GM21529 (cell line): ENCODE measurements at regions not wholly inside any gene's neighbourhood (a gene's known extent, or its start where the extent isn't known, plus 50 kb on each side); places are given as distances from the start of the nearest gene placed in this dataset.
A peak's percentile ranks its signal among the peaks of the same experiment; 100 is the strongest.
"Not testable (repeated sequence)": the region's sequence is repeated elsewhere in the genome, so short reads cannot be mapped to it uniquely, and the experiment has no call there.

Experiments
- ATAC-seq: cut with Tn5 transposase; IDR thresholded peaks from one replicate; pipeline ENCODE4 v1.9.1; 2021; ENCODE audit not compliant: unreplicated experiment

DNA sequence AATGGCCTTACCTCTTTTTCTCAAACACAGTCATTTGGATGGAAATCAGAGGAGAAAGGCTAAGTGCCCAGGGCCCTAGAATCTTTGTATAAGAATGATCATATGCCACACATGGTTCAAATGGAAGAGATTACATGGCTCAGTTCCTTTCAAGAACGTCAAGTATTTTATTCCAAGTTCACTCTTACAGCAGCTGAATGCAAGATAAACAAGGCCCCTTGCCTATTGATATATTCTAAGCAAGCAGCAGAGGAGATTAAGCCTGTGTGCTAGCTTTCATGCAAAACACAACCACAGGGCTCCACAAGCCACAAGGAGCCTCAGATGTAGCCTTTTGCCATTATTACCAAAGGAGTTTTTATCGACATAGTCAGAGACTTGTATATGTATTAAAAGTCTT lies 55.3 kb upstream of the SLCO6A1 start:
- no peak for ATAC-seq

DNA sequence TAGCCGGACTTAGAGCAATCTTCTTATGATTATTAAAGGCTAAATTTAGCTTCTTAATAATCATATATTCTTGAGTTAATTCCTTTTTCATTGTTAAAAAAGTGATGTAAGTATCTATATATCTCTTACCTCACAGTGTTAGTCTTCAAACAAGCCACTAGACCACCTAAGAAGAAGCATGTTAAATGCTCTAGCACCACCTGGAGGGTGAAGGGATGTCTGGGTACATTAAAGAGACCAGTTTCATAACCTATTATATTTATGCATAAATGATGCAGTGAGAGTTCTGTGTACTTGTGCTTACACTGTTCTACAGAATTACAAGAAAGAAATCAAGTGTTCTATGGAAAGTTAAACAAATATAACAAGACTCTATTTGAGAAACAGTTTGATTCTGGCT lies 55.9 kb upstream of the SLCO6A1 start:
- ATAC-seq = no peak

DNA sequence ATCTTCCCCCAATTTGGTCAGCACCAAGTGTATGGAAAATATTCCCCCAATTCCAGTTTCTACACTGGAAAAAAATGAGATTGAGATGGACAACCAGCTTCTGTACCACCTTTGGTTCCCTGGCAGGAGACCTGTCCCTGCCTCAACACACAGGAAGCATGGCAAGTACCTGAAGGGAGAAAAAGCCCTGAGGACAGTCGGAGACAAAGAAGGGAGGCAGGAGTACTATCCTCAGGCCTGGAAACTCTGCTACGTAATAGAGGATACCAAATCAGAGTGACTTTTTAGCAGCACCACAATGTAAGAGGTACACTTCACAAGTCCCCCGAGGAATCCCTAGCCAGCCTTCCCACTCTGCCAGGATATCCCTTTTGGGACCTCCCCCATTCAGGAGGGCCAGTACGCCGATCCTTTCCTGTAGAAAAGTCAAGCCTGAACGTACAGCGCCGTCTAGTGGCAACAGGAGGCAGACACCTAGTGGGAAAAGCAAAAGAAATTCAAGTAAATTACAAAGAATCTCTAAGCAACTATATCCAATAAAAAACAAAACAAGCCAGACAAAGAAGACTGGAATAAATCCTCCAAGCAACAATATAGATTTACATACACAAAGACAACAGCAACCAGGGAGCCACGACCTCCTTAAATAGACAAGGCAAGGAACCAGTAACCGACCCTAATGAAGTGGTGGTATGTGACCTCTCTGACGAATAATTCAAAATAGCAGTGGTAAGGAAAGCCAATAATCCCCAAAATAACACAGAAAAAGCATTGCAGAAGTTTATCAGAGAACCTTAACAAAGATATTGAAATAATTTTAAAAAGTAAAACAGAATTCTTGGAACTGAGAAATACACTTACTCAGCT lies 63.3 kb upstream of the SLCO6A1 start:
- peak; percentile 85 for ATAC-seq

DNA sequence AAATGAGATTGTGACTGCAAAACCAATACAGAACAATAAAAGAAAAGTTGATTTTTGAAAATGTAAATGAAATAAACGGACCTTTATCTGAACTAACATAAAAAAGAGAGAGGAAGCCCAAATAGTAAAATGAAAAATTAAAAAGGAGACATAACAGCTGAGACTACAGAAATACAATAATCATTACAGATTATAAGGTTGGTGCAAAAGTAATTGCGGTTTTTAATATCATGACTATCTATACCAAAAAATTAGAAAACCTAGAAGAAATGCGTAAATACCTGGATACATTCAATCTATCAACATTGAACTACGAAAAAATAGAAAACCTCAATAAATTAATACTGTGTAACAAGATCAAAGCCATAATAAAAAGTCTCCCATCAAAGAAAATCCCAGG lies 71.9 kb upstream of the SLCO6A1 start:
- ATAC-seq = no peak

DNA sequence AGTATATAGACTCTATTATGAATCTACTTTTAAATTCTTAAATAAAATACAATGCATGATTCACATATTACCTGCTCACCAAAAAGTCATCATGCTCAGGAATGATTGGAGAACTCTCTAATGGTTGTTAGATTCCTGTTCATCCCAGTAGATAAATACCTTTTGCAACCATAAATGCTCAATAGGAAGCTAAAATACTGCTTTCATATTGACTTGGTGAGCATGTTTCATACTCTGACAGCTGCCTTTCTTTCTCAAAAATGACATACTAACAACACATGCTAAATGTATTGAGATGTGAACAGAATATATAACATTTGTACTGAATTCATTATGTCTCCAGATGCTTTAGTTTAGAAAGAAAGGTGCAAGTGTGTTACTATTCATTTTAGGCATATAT lies 79.6 kb upstream of the SLCO6A1 start:
- ATAC-seq = no peak

DNA sequence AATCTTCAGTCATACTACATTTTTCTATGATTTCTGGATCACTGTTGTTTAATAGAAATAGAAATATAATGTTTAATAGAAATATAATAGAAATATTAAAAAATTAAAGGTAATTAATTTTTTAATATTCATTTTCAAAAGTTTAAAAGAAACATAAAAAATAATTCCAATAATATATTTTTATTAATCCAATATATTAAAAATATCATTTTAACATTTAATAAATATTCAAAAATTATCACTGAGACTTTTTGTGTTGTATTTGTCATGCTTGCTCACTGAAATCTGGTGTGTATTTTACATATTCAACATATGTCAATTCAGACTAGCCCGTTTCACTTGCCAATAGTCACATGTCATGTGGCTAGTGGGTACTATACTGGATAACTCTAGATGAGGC lies 80.6 kb upstream of the SLCO6A1 start:
- no peak for ATAC-seq

DNA sequence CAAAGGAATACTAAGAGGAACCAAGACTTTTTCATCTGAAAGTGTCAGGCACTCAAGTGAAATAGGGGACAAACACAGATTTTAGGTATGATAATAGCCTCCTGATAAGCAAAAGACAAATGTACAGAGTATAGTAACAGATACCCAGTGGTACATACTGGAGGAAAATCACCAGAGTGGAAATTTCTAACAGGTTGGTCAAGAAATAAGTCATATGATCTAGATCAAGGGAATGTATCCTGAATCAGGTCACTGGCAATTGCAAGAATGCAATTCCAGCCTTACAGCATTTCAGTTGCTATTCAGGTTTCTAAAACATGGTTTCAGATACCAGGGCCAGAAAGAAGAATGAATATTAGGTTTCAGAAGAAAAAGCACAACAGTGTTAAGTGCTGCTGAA lies 82.2 kb upstream of the SLCO6A1 start:
- no peak for ATAC-seq

DNA sequence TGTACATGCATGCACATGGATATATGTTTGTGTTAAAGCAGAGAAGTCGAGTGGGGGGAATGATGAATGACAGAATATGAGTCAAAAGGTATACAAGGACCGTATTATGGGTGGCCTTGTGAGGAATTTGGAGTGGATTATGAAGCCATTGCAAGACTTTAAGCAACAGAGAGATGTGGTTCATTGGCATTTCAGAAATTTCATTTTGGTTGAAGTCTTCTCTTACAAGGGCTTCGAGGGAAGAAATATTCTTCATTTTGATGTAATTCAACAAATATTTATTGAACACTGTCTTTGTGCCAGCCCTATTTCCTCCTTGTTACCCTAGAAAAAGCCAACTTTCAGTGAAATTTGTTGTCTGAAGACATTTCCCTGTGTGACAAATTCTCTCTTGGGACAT lies 83.9 kb upstream of the SLCO6A1 start:
- no peak for ATAC-seq

DNA sequence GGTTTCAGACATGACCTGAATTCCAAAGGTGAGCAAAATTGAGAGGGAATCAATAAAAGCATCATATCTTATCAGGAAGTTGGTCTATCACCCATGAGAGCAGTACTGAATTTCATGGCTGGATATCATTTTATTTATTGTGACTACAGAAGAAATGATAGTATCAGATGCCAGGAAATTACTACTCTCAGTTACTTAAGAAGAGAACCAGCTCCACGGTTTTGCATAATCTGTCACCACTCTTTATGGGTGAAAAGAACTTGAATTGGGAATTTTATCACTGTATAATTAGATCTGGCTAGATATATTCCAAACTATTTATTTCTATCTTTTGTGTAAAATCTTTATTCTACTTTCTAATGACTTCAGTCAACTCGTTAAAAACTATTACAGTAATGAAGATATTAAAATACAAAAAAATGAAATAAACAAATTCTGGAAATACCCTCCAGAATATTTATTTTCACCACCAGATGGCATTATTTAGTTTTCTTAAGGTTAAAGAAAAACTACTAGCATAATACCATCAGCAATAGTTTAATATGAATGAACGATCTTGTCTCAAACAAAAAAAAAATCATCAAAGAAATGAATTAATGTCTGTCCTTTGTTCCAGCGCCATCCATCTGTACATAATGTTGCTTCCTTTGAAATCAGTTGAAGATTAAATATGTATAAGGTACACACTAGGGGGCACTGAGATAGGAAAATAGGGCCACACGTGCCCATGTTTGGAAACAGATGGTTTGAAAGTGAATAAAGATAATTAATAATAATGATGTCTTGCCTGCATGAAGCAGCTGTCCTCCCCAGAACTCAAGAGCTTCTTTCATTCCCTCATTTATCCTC lies 84.7 kb upstream of the SLCO6A1 start:
- ATAC-seq = no peak

DNA sequence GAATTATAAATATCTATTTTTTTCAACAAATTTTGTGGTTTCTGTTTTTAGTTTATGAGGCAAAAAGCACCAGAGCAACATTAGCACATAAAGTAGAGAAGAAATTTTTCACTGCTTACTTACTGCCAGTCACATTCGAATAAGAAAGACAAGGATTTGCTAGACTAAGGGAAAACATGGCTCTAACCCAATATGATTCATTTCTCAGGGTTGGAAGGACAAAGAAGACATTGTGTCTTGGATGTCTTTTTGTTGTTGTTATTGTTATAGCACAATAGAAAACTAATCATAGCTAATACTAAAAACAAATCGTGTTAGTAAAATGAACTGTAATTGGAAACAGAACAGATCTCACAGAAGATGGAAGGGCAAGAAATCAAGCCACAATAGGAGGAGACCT lies 90.9 kb upstream of the SLCO6A1 start:
- ATAC-seq = no peak

DNA sequence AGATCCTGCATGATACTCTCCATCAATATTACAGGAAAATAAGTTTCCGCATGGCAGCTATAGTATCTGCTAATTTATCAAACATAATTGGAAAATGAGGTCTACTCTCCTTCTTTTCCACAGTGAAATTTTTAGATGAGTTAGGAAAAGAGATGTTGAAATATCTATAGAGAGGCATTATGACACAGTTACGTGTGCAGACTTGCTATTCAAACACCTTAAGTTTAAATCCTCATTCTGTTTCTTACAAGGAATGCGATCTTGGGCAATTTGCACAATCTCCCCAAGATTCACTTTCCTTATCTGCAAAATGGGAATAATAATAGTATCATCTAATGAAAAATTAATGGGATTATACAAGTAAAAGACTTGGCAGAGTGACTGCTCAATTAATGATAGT lies 91.7 kb upstream of the SLCO6A1 start:
- ATAC-seq = no peak

DNA sequence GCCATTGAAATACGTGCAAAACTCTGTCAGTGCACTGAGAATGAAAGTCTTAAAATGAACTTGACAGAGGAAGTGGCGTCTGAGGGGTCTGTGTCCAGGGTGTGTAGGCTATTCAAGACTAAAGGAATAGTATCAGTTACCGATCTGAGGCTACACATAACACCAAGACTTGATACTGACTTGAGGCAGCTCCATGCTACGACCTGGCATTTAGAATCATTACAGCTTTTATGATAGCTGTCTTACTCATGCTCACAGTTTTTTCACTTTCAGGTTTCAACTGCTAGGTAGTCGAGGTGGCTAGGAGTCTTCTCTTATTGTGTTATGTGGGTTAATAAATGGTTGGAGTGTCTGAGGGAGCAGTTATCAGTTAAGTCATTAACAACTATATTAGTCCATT lies 92.8 kb upstream of the SLCO6A1 start:
- ATAC-seq = peak; percentile 73

DNA sequence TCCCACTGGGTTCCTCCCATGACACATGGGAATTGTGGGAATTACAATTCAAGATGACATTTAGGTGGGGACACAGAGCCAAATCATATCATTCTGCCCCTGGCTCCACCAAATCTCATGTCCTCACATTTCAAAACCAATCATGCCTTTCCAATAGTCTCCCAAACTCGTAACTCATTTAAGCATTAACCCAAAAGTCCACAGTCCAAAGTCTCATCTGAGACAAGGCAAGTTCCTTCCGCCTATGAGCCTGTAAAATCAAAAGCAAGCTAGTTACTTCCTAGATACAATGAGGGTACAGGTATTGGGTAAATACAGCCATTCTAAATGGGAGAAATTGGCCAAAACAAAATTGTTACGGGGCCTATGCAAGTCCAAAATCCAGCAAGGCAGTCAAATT lies 93.8 kb upstream of the SLCO6A1 start:
- ATAC-seq = not testable (repeated sequence)

DNA sequence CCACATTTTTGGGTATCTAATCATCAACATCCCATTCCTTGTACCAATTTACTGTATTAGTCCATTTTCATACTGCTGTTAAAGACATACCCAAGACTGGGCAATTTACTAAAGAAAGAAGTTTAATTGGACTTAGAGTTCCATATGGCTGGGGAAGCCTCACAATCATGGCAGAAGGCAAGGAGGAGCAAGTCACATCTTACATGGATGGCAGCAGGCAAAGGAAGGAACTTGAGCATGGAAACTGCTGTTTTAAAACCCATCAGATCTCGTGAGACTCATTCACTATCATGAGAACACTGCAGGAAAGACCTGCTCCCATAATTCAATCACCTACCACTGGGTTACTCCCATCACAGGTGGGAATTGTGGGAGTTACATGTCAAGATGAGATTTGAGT lies 95.4 kb upstream of the SLCO6A1 start:
- no peak for ATAC-seq

DNA sequence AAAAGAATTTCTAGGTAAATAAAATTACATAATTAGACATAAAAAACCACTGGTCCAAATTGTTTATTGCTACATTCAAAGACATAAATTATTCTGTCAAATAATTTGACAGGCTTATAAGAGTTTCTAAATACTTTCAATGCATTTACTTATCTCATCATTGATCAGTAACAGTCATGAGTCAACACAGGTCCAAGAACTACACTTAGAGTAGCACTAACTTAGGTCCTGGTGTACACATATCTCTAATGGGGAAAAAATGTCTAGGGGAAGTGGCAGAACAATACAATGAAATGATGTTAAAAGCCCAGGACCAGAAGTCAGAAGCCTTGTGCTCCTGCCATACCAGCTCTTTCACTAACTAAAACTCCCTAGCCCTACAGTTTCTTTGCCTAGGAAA lies 96.5 kb upstream of the SLCO6A1 start:
- ATAC-seq = no peak

DNA sequence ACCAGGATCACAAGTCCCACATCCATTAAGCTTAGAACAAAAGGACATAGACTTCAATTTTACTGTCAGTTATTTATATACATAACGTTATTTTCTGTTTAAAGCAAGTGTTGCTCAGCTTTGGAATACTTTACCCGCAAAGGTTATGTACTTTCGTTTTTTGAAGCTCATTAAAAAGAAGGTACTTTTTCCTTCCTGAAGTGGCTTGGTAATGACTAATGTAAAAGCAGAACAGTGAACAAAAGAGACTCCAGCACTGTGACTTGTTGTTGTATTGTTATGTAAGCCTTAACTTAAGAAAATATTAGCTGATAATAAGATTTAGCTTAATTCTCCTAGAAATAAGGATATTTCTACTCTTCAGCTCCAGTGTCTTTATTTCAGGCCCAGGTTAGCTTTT lies 97.3 kb upstream of the SLCO6A1 start:
- ATAC-seq = no peak

DNA sequence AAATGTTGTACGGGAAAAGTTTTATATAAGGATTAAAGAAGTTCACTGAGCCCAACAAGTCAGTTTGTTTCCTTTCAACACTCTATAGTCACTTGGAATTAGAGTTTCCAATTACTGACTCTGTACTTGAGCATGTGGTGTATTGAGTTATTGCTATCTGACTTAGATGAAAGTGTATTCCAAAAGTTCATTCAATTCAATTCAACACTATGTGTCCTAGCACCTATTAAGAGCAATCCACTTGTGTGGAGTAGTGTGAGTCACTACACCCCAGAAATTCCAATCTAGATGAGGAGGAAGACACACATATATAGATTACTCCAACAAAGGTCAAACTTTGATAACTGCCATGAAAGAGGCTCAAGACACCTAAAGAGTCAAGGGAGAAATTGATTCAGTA lies 98.2 kb upstream of the SLCO6A1 start:
- no peak for ATAC-seq

DNA sequence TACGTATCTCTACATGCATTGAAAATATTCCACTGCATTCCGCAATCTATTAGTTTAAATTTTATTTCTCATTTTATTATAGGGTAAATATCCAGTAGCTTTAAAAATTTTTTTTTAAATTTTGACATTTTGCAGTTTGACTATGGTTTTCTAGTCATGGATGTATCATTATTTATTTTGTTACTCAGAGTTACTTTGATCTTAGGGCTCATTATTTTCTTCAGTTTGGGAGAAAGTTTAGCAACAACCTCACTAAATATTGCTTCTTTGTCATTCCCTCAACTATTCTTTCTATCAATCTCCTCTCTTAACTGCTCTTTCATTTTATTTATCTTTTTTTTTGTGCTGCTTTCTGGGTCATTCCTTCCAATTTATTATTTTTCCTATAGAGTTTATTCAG lies 100.5 kb upstream of the SLCO6A1 start:
- ATAC-seq = no peak

DNA sequence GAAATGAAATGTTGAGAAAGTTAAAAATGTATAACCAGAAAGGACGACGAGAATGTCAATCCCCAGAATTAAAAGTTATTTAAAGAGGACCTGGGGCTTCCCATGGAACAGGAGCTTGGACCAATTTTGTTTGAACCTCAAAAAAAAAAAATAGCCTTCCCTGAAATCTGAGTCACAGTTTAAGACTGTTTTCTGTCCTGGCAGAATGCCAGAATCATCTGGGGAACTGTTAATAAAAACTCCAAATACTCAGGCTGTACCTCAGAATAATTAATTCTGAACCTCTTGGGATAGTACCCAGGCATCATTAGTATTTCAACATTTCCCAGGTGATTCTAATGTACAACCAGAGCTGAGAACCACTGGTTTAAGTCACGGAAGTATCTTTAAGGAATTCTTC lies 102.2 kb upstream of the SLCO6A1 start:
- ATAC-seq = no peak

DNA sequence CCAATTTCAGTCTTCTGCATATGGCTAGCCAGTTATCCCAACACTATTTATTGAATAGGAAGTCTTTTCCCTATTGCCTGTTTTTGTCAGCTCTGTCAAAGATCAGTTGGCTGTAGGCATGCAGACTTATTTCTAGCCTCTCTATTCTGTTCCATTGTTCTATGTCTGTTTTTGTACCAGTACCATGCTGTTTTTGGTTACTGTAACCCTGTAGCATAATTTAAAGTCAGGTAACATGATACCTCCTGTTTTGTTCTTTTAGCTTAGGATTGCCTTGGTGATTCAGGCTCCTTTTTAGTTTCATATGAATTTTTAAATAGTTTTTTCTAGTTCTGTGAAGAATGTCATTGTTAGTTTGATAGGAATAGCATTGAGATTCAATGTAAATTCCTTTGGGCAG lies 104.9 kb upstream of the SLCO6A1 start:
- no peak for ATAC-seq

DNA sequence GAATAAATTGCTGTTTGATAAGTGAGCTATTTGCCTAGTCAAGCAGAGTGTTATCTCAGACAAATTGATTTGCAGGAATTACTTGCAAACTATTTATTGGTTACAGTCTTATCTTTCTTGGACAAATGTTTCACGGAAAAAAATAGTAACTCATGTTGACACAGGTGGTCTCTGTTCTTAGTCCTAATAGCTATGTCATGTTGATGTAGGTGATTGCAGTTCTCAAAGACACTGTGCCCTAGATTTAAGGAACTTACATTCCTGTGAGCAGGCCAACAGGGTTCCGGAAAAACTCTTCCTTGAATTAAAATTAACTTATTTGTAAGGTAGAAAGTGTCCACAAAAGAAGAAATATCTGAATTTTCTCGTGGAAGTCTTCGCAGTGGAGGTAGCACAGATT lies 109.6 kb upstream of the SLCO6A1 start:
- ATAC-seq = no peak

DNA sequence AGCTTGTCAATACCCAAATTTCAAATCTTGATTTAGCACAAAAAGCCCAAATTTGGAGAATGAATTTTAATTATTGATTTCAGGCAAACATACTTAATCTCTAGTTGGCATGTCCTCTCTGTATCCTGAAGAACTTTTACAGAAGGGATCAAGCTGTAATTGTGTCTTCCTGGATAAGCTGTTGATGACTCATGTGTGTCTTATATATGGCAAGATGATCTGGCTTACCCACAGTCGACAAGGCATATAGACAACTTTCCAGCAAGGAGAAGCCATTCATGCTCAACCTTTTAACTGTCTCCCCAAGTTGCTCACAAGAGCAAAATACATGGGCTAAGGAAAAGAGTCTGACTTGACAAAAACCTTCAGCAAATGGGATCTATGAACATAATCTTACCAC lies 112.5 kb upstream of the SLCO6A1 start:
- ATAC-seq = no peak
